NCI-H187 (cell line): ENCODE measurements at regions not wholly inside any gene's neighbourhood (a gene's known extent, or its start where the extent isn't known, plus 50 kb on each side); places are given as distances from the start of the nearest gene placed in this dataset.
"Not testable (repeated sequence)": the region's sequence is repeated elsewhere in the genome, so short reads cannot be mapped to it uniquely, and the experiment has no call there.

Experiments used
- DNase-seq, 2 experiments: peaks; one replicate each; lab custom pipeline; 2025; lab: John Stamatoyannopoulos, UW

GRCh38 chr20:16801919-16802651, 53.9 kb downstream of the OTOR start:
- DNase-seq: no peak

- no peak for DNase-seq
These were observed 54.4 kb downstream of the OTOR start for GRCh38 chr20:16802652-16802935.

- peak in 1 of 2 experiments; percentile 2 for DNase-seq
These were observed 56.0 kb downstream of the OTOR start for GRCh38 chr20:16803965-16804792.

DNA sequence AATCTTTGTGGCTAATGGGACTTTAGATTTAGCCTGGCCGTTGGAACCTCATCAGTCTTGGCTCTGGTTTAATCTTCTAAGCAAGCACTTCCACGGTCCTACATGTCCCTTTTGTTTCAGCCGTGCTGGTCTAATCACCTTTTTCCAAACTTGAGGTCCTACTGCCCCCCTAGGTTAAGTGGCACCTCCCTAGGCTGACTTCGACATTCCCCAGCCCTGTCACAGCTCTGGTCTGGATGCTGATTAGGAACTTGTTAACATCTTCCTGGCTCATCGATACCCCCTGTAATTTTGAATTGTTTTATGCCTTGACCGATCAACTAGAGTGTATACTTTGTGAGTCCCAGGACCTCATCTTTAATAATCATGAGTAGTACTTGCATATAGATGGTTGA, 56.6 kb downstream of the OTOR start:
- DNase-seq: no peak

- no peak for DNase-seq
These were observed 57.9 kb downstream of the OTOR start for GRCh38 chr20:16806061-16806460.

DNA sequence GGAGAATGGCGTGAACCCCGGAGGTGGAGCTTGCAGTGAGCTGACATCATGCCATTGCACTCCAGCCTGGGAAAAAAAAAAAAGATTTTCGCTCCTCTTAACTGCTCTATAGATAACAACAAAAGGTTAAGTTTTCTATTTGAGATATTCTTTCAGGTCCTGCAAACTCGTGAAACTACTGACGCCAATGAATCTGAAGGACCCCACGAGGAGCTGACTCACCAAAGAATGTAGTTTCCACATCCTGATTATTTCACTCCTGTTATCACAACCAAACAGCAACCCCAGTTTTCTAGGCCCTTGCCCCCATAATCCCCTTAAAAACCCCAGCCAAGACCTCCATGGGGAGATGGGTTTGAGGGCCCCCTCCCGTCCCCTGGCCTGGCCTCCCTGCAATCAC, 58.7 kb downstream of the OTOR start:
- DNase-seq: no peak

GRCh38 chr20:16808796-16809195, 60.6 kb downstream of the OTOR start:
- DNase-seq: no peak

DNA sequence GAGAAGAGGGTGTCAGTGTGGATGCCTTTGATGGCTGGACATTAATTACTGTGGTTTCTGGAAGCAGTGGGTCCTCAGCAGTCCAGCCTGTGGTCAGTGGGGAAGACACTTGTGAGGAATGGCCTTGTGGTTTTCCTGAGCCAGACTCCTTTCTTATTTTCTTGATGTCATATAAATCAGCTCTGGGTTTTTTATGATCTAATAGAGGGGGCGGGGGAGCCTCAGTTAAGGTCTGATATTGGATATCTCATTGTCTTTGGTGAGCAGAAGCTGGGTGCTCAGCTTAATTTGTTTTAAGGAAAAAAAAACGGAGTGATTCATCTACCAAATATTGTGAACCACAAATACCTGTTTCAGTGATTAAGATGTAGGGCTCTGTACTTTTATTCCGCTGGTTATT, 62.1 kb downstream of the OTOR start:
- DNase-seq: no peak

DNA sequence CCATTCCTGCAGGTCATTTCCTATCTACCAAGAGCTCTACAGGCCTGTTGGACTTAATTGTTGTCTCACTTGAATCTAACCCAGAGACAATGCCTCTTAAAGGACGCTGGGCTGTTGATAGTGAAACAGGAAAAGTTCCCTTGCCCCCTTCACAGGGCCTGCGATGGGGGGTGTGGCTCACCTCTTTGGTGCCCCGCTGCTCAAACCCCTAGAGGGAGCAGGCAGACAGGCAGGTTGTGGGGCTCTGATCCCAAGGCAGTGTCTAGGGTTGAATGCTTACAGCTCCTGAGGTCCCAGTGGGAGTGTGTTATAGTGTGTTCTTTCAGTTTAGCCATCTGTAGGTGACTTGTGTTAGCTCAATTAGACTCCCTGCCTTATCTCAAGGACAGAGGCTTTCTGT, 68.0 kb downstream of the OTOR start:
- DNase-seq: no peak

GRCh38 chr20:16819483-16819882, 71.3 kb downstream of the OTOR start:
- DNase-seq: no peak

DNA sequence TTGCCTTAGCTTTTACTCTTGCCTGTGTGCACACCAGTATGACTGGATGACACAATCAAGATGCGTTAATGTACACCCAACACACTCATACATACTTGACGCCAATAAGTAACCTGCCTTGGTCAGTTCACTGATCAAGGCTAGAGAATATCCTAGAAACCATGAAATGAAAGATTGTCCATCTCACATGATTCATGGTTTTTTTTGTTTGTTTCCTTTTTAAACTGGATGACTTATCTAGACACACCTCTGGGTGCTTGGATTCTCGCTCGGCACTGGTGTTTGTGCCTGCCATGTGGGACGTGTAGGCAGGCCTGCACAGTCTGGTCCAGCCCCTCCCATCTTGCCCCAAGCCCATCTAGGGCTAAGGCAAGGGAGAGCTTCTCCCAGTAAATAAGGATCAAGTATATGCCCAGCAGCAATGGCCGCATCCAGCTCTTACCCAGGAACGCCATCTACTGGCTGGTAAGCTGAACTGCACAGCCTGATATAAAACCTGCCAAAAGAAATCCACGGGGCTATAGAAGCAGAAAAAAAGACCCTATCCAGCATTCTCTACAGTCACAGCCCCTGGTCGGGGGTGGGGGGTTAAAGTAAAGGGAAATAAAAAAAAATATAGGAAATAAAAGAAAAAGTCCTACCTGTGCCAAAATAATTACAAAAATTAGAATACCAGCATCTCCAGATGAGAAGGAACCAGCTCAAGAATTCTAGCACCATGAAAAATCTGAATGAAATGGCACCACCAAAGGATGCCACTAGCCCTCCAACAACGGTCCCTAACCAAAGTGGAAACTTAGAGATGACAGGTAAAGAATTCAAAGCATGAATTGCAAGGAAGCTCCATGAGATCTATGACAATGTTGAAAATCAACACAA, 73.3 kb downstream of the OTOR start:
- DNase-seq: peak in 1 of 2 experiments; percentile 19

GRCh38 chr20:16824664-16825063, 76.5 kb downstream of the OTOR start:
- DNase-seq: no peak

DNA sequence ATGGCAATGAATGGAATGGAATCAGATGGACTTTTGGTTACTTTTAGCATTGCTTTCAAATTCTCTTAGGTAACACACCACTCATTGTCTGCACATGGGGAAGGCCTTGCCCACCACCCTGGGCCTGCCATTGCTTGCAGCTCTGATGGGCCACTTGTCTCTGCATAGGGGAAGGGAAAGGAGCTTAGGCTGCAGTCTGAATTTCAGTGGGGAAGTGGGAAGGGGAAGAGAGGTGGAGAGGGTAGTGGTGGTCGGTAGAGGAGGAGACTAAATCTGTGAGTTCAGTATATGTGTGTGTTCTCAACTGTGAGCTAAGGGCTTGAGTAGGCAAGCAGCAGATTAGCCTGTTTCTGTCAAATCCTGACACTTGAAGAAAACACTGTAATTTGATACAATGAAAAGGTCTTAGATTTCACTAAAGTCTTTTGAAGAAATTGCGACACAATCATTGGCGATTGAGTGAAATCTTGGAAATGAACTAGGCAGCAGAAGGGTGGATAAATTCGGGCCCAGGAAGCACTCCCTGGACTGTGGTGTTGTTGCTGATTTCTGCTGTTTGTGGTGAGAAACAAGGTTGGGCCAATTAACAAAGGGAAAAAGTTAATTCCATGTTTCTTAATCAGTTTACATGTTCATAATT, 80.6 kb downstream of the OTOR start:
- DNase-seq: no peak

DNA sequence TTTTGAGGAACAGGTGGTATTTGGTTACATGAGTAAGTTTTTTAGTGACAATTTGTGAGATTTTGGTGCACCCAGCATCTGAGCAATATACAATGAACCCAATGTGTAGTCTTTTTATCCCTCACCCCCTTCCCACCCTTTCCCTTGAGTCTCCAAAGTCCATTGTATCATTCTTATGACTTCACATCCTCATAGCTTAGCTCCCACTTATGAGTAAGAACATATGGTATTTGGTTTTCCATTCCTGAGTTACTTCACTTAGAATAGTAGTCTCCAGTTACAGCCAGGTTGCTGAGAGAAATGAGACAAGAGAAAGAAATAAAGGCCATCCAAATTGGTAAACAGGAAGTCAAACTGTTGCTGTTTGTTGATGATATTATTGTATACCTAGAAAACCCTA, 87.5 kb downstream of the OTOR start:
- DNase-seq: not testable (repeated sequence)

- no peak for DNase-seq
These were observed 94.4 kb downstream of the OTOR start for GRCh38 chr20:16842486-16843120.

- no peak for DNase-seq
These were observed 96.2 kb downstream of the OTOR start for GRCh38 chr20:16844406-16844805.

GRCh38 chr20:16846006-16846405, 97.8 kb downstream of the OTOR start:
- DNase-seq: no peak

GRCh38 chr20:16848061-16848460, 99.9 kb downstream of the OTOR start:
- no peak for DNase-seq

DNA sequence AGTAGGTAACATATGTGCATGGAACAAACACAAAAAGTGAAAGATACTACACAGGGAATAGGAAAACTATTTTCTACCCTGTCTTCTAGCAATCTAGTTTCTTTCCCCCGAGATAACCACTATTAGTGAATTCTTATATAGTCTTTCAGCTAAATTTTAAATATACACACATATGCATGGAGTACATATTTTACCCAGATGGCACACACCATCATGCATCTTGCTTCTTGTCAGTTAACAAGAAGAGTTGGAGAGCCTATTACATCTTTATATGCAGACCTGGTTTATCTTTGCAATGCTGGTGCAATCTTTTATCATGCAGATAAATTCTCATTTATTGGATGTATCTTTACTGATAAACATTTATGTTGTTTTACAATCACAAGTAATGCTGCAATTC, 100.4 kb downstream of the OTOR start:
- DNase-seq: no peak

- DNase-seq: no peak
These were observed 112.8 kb downstream of the OTOR start for GRCh38 chr20:16860914-16861313.

DNA sequence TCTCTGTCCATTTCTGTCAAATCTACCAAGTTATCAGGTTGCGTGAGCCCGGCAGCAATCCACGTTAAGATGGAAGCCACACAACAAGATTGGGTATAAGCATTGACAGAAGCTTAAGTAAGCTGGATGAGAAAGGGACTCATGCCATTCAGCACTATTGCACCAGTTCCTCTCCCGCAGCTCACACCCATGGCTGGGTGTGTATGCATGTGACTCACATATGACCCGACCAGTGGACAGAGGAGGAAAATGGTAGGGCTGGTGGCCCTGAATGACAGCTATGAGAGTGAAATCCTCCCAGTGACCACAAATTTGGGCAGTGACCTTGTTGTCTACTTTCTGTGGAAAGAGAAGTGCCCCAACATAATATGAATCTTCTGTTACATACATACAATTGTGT, 113.5 kb downstream of the OTOR start:
- DNase-seq: no peak

DNA sequence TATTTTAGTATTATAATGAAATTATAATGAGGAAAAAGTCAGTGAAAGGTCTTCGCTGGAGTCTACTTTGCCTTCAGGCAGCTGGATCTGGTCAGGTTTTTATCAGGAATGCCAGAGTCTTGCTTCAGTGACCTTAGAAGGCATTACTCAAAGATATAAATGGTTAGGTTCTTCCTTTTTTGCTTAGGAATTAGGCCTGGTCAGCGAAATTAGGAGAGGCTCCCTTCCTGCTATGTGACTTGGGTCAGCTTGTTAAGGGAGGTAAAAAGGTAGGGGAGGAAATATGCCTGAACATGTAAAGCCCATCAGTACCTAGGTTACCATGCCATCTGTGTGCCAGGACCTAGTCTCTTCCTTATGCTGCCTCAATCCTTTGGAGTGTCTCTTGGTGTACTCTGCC, 115.1 kb downstream of the OTOR start:
- DNase-seq: no peak
